GM23338 (cell line): ENCODE measurements at regions not wholly inside any gene's neighbourhood (a gene's known extent, or its start where the extent isn't known, plus 50 kb on each side); places are given as distances from the start of the nearest gene placed in this dataset.

Experiments
- ATAC-seq: fragments of 200-7000 bp; cut with Tn5 transposase; 3 replicates; pipeline ENCODE4 v1.9.1; 2020
- DNase-seq: peaks from one replicate; pipeline ENCODE4 v3.0.0-alpha.2; 2015; ENCODE audit warnings: low spot score
- H2AFZ ChIP-seq: fragments of 200-600 bp; sonication (generic); 2 replicates; pipeline ENCODE4 v1.8.0; 2016; ENCODE audit warnings: antibody characterized with exemption, mild to moderate bottlenecking, moderate library complexity
- H3F3A ChIP-seq: fragments of 200-600 bp; sonication (generic); replicated peaks from 2 replicates; pipeline ENCODE4 v1.8.0; 2017; ENCODE audit warnings: antibody characterized with exemption, mixed run types, low read depth
- H3K27ac ChIP-seq: fragments of 200-600 bp; sonication (generic); 2 replicates; pipeline ENCODE4 v1.6.1; 2016; ENCODE audit warnings: low read depth
- H3K27me3 ChIP-seq: fragments of 200-600 bp; sonication (generic); 2 replicates; pipeline ENCODE4 v1.8.0; 2016; ENCODE audit warnings: mild to moderate bottlenecking, mixed run types, moderate library complexity; ENCODE audit not compliant: insufficient read depth
- H3K36me3 ChIP-seq: fragments of 200-600 bp; sonication (generic); 2 replicates; pipeline ENCODE4 v1.8.0; 2016; ENCODE audit warnings: mild to moderate bottlenecking; ENCODE audit not compliant: insufficient read depth
- H3K4me1 ChIP-seq: fragments of 200-600 bp; sonication (generic); 2 replicates; pipeline ENCODE4 v1.8.0; 2016; ENCODE audit warnings: mild to moderate bottlenecking, moderate library complexity; ENCODE audit not compliant: insufficient read depth
- H3K4me2 ChIP-seq: fragments of 200-600 bp; sonication (generic); 2 replicates; pipeline ENCODE4 v1.7.1; 2017; ENCODE audit warnings: mixed run types
- H3K4me3 ChIP-seq: fragments of 200-600 bp; sonication (generic); 2 replicates; pipeline ENCODE4 v1.6.1; 2016; ENCODE audit warnings: mixed run types
- H3K79me2 ChIP-seq: fragments of 200-600 bp; sonication (generic); replicated peaks from 2 replicates; pipeline ENCODE4 v1.8.0; 2017; ENCODE audit warnings: mild to moderate bottlenecking; ENCODE audit not compliant: insufficient read depth
- H3K9me2 ChIP-seq: fragments of 200-600 bp; sonication (generic); 2 replicates; pipeline ENCODE4 v1.8.0; 2017; ENCODE audit not compliant: insufficient read depth
- H4K20me1 ChIP-seq: fragments of 200-600 bp; sonication (generic); replicated peaks from 2 replicates; pipeline ENCODE4 v1.8.0; 2017; ENCODE audit warnings: mild to moderate bottlenecking; ENCODE audit not compliant: insufficient read depth
- H3K27ac Mint-ChIP-seq: 2 replicates; pipeline ENCODE4 v1.8.0; 2020; ENCODE audit warnings: inconsistent platforms, mild to moderate bottlenecking, moderate library complexity, mixed read lengths
- H3K27me3 Mint-ChIP-seq: 3 replicates; pipeline ENCODE4 v1.8.0; 2022; ENCODE audit warnings: low read depth, mild to moderate bottlenecking, moderate library complexity, mixed read lengths, inconsistent platforms; ENCODE audit not compliant: insufficient read depth, poor library complexity
- H3K36me3 Mint-ChIP-seq: 3 replicates; pipeline ENCODE4 v1.8.0; 2021; ENCODE audit warnings: low read depth, mild to moderate bottlenecking, inconsistent platforms, moderate library complexity, mixed read lengths
- H3K4me1 Mint-ChIP-seq: 3 replicates; pipeline ENCODE4 v1.8.0; 2020; ENCODE audit warnings: mild to moderate bottlenecking, inconsistent platforms, mixed read lengths
- H3K4me3 Mint-ChIP-seq: 3 replicates; pipeline ENCODE4 v1.8.0; 2021; ENCODE audit warnings: moderate library complexity, mild to moderate bottlenecking, inconsistent platforms, mixed read lengths
- H3K9me3 Mint-ChIP-seq: 3 replicates; pipeline ENCODE4 v1.8.0; 2020; ENCODE audit warnings: moderate library complexity, mild to moderate bottlenecking, inconsistent platforms, mixed read lengths
- CREB1 ChIP-seq: fragments of 250-450 bp; sonication (Bioruptor Pico); IDR thresholded peaks from 2 replicates; pipeline ENCODE4 v1.5.0; 2020; ENCODE audit warnings: low read depth, mild to moderate bottlenecking, moderate library complexity
- EZH2 ChIP-seq: fragments of 200-600 bp; sonication (generic); IDR thresholded peaks from one replicate; pipeline ENCODE4 v1.8.0; 2017; ENCODE audit warnings: antibody characterized with exemption, mild to moderate bottlenecking, low read depth; ENCODE audit not compliant: unreplicated experiment
- EZH2phosphoT487 ChIP-seq: fragments of 200-600 bp; sonication (generic); IDR thresholded peaks from one replicate; pipeline ENCODE4 v1.8.1; 2018; ENCODE audit warnings: antibody characterized with exemption; ENCODE audit not compliant: unreplicated experiment
- JUNB ChIP-seq: IDR thresholded peaks from one replicate; pipeline ENCODE4 v1.6.1; 2016; ENCODE audit warnings: antibody characterized with exemption; ENCODE audit not compliant: unreplicated experiment
- NANOG ChIP-seq: IDR thresholded peaks from 2 replicates; pipeline ENCODE4 v1.6.1; 2016; ENCODE audit warnings: antibody characterized with exemption, borderline replicate concordance
- POLR2AphosphoS5 ChIP-seq: IDR thresholded peaks from 2 replicates; pipeline ENCODE4 v1.6.1; 2016; ENCODE audit warnings: antibody characterized with exemption, low read depth
- STAT1 ChIP-seq: IDR thresholded peaks from one replicate; pipeline ENCODE4 v1.6.1; 2016; ENCODE audit warnings: antibody characterized with exemption; ENCODE audit not compliant: unreplicated experiment
- ZNF114 ChIP-seq: fragments of 250-450 bp; sonication (Bioruptor Pico); IDR thresholded peaks from 2 replicates; pipeline ENCODE4 v1.5.0; 2020; ENCODE audit warnings: mild to moderate bottlenecking, moderate library complexity
- TF ChIP-seq, protein P1 (sequence below): IDR thresholded peaks from 2 replicates; pipeline ENCODE4 v1.6.1; 2016; ENCODE audit warnings: antibody characterized with exemption
- TF ChIP-seq, protein P2 (sequence below): fragments of 250-450 bp; sonication (Bioruptor Pico); IDR thresholded peaks from 2 replicates; pipeline ENCODE4 v1.5.0; 2020; ENCODE audit warnings: mild to moderate bottlenecking, moderate library complexity

GRCh38 chr5:32520972-32521371, 64.4 kb upstream of the SUB1 start (continued):
- TF ChIP-seq, protein P1, sequence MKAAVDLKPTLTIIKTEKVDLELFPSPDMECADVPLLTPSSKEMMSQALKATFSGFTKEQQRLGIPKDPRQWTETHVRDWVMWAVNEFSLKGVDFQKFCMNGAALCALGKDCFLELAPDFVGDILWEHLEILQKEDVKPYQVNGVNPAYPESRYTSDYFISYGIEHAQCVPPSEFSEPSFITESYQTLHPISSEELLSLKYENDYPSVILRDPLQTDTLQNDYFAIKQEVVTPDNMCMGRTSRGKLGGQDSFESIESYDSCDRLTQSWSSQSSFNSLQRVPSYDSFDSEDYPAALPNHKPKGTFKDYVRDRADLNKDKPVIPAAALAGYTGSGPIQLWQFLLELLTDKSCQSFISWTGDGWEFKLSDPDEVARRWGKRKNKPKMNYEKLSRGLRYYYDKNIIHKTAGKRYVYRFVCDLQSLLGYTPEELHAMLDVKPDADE, result no peak
- no peak for TF ChIP-seq POLR2AphosphoS5
- TF ChIP-seq, protein P2, sequence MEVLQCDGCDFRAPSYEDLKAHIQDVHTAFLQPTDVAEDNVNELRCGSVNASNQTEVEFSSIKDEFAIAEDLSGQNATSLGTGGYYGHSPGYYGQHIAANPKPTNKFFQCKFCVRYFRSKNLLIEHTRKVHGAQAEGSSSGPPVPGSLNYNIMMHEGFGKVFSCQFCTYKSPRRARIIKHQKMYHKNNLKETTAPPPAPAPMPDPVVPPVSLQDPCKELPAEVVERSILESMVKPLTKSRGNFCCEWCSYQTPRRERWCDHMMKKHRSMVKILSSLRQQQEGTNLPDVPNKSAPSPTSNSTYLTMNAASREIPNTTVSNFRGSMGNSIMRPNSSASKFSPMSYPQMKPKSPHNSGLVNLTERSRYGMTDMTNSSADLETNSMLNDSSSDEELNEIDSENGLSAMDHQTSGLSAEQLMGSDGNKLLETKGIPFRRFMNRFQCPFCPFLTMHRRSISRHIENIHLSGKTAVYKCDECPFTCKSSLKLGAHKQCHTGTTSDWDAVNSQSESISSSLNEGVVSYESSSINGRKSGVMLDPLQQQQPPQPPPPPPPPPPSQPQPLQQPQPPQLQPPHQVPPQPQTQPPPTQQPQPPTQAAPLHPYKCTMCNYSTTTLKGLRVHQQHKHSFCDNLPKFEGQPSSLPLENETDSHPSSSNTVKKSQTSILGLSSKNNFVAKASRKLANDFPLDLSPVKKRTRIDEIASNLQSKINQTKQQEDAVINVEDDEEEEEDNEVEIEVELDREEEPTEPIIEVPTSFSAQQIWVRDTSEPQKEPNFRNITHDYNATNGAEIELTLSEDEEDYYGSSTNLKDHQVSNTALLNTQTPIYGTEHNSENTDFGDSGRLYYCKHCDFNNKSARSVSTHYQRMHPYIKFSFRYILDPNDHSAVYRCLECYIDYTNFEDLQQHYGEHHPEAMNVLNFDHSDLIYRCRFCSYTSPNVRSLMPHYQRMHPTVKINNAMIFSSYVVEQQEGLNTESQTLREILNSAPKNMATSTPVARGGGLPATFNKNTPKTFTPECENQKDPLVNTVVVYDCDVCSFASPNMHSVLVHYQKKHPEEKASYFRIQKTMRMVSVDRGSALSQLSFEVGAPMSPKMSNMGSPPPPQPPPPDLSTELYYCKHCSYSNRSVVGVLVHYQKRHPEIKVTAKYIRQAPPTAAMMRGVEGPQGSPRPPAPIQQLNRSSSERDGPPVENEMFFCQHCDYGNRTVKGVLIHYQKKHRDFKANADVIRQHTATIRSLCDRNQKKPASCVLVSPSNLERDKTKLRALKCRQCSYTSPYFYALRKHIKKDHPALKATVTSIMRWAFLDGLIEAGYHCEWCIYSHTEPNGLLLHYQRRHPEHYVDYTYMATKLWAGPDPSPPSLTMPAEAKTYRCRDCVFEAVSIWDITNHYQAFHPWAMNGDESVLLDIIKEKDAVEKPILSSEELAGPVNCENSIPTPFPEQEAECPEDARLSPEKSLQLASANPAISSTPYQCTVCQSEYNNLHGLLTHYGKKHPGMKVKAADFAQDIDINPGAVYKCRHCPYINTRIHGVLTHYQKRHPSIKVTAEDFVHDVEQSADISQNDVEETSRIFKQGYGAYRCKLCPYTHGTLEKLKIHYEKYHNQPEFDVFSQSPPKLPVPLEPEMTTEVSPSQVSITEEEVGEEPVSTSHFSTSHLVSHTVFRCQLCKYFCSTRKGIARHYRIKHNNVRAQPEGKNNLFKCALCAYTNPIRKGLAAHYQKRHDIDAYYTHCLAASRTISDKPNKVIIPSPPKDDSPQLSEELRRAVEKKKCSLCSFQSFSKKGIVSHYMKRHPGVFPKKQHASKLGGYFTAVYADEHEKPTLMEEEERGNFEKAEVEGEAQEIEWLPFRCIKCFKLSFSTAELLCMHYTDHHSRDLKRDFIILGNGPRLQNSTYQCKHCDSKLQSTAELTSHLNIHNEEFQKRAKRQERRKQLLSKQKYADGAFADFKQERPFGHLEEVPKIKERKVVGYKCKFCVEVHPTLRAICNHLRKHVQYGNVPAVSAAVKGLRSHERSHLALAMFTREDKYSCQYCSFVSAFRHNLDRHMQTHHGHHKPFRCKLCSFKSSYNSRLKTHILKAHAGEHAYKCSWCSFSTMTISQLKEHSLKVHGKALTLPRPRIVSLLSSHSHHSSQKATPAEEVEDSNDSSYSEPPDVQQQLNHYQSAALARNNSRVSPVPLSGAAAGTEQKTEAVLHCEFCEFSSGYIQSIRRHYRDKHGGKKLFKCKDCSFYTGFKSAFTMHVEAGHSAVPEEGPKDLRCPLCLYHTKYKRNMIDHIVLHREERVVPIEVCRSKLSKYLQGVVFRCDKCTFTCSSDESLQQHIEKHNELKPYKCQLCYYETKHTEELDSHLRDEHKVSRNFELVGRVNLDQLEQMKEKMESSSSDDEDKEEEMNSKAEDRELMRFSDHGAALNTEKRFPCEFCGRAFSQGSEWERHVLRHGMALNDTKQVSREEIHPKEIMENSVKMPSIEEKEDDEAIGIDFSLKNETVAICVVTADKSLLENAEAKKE (CRISPR knock-in tag), result no peak
- TF ChIP-seq JUNB, result no peak
- no peak for TF ChIP-seq EZH2phosphoT487

DNA sequence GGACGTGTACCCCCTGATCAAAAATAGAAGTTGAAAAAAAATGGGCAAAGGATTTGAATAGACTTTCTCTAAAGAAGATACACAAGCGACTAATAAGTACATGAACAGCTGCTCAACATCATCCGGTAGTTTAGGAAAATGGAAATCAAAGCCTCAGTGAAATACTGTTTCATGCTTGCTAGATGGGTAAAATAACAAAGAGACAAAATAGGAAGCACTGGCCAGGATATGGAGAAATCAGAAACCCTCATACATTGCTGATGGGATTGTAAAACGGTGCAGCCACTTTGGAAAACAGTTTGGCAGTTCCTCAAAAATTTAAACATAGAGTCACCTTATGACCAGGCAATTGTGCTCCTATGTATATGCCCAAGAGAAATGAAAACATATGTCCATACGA, 65.0 kb upstream of the SUB1 start:
- Histone ChIP-seq H3K9me2 (peaks cover 5% of the 10 kb centered on the region; the same call in 1 of the 2 replicates), H3K4me3 (no peak overlapping the region), H3F3A (no peaks in the 10 kb centered on the region), H3K4me1 (no peaks in the 10 kb centered on the region), H2AFZ (no peak overlapping the region), H3K4me2 (no peak overlapping the region), H4K20me1 (no peaks in the 10 kb centered on the region), H3K36me3 (no peaks in the 10 kb centered on the region), H3K79me2 (no peaks in the 10 kb centered on the region), H3K27ac (no peak overlapping the region), H3K27me3 (no peaks in the 10 kb centered on the region)
- DNase-seq, result no peak
- no peaks in the 10 kb centered on the region for H3K36me3 Mint-ChIP-seq
- no peaks in the 10 kb centered on the region for H3K9me3 Mint-ChIP-seq
- no peak overlapping the region for H3K4me3 Mint-ChIP-seq
- no peak overlapping the region for H3K27ac Mint-ChIP-seq
- H3K4me1 Mint-ChIP-seq, result no peaks in the 10 kb centered on the region
- ATAC-seq, result no peak
- H3K27me3 Mint-ChIP-seq, result no peaks in the 10 kb centered on the region
- TF ChIP-seq CREB1 (CRISPR knock-in tag), result no peak
- no peak for TF ChIP-seq ZNF114 (CRISPR knock-in tag)
- TF ChIP-seq, protein P1, result no peak
- TF ChIP-seq POLR2AphosphoS5, result no peak
- no peak for TF ChIP-seq STAT1
- TF ChIP-seq NANOG, result no peak
- no peak for TF ChIP-seq EZH2
- no peak for TF ChIP-seq EZH2phosphoT487
